HFF-Myc (cell line): ENCODE measurements at regions not wholly inside any gene's neighbourhood (a gene's known extent, or its start where the extent isn't known, plus 50 kb on each side); places are given as distances from the start of the nearest gene placed in this dataset.

Experiments
- DNase-seq: peaks from one replicate; pipeline ENCODE4 v3.0.0-alpha.2; 2011; ENCODE audit warnings: low read depth; ENCODE audit errors: extremely low read depth
- H3K4me3 ChIP-seq: replicated peaks from 2 replicates; pipeline ENCODE4 v1.5.1; 2011; ENCODE audit warnings: low read depth, mild to moderate bottlenecking, control low read depth, low read length
- TF ChIP-seq, protein P1 (sequence below): IDR thresholded peaks from 2 replicates; pipeline ENCODE4 v1.5.1; 2012; ENCODE audit warnings: mild to moderate bottlenecking, low read depth, low read length, control low read depth; ENCODE audit errors: missing control alignments

DNA sequence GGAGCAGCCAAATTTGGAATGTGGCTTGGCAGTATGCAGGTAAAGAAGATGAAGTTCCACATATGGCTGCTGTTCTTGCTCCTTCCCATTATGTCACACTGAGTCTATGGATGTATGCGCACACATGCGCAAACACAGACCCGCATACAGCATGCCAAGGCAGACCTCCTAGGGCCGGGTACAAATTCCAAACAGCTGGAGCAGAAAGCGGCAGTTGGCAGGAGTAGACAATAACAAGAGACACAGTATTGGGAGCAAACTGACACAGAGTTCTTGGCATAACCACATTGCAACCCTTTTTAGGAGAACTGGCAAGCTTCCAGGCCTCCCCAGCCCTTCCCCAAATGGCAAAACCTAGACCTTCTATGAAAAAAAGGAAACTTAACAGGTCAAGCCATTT is 268.9 kb downstream of the SP3 start:
- DNase-seq: no peak
- TF ChIP-seq, protein P1, sequence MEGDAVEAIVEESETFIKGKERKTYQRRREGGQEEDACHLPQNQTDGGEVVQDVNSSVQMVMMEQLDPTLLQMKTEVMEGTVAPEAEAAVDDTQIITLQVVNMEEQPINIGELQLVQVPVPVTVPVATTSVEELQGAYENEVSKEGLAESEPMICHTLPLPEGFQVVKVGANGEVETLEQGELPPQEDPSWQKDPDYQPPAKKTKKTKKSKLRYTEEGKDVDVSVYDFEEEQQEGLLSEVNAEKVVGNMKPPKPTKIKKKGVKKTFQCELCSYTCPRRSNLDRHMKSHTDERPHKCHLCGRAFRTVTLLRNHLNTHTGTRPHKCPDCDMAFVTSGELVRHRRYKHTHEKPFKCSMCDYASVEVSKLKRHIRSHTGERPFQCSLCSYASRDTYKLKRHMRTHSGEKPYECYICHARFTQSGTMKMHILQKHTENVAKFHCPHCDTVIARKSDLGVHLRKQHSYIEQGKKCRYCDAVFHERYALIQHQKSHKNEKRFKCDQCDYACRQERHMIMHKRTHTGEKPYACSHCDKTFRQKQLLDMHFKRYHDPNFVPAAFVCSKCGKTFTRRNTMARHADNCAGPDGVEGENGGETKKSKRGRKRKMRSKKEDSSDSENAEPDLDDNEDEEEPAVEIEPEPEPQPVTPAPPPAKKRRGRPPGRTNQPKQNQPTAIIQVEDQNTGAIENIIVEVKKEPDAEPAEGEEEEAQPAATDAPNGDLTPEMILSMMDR: no peak
- H3K4me3 ChIP-seq: no peak overlapping the region

DNA sequence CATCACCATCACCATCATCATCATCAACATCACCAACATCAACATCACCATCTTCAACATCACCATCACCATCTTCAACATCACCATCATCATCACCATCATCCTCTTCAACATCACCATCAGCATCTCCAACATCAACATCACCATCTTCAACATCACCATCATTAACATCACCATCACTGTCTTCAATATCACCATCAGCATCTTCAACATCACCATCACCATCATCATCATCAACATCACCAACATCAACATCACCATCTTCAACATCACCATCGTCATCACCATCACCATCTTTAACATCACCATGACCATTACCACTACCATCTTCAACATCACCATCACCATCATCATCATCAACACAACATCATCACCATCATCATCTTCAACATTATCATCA is 267.2 kb downstream of the SP3 start:
- H3K4me3 ChIP-seq: no peak overlapping the region
- DNase-seq: no peak
- TF ChIP-seq, protein P1: no peak

DNA sequence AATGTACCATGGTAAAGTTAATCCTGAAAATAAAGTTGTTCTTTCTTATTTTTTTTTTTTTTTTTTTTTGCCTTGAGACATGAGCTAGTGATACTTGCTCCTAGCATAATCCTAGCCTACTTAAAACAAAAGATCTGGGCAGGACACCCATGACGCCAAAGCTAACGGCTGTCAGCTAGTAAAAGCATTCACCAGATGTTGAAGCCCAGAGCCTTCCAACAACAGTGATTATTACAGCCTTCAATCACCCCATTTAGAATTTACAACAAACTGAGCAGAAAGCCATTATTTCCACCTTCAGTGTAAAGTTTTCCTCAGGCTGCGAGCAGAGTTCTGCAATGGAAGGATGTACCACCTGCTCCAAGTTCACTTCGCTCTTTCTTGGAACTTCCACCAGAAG is 259.5 kb downstream of the SP3 start:
- TF ChIP-seq, protein P1: no peak
- no peak for DNase-seq
- H3K4me3 ChIP-seq: no peak overlapping the region

DNA sequence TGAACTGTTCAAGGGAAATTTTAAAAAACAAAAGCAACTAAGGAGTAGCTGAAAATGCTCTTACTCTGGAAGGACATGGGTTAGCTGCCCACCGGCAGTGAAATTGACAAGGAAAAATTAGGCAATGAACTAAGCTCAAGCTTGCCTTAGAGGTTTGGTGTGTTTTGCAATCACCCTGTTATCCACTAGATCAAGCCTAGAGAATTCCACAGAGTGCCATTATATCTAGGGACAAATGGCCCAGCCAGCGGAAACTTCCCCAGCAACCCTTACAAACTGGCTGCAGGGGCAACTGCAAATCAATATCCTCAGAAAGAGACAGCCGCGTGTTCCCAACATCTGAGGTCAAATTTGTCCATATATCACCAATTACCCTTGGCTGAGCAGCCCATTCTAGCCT is 258.2 kb downstream of the SP3 start:
- DNase-seq: no peak
- TF ChIP-seq, protein P1: no peak
- H3K4me3 ChIP-seq: no peak overlapping the region

DNA sequence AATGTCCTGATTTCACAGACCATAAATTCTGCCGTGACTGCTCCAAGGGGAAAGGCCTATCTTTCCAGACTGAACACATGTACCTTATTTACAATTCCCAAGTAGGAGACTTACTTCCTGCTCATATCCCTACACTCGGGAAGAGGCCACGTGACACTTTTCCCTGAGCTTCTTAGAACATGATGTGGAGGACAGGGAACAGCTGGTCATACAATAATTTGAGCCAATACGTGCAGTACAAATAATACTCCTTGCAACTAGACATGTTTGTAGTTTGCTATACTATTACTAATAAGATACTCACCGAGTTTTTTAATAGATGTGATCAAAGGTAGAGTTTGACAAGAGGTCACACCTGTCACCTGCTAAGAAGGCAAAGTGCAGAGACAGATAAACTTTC is 256.4 kb downstream of the SP3 start:
- TF ChIP-seq, protein P1: no peak
- DNase-seq: no peak
- no peak overlapping the region for H3K4me3 ChIP-seq

DNA sequence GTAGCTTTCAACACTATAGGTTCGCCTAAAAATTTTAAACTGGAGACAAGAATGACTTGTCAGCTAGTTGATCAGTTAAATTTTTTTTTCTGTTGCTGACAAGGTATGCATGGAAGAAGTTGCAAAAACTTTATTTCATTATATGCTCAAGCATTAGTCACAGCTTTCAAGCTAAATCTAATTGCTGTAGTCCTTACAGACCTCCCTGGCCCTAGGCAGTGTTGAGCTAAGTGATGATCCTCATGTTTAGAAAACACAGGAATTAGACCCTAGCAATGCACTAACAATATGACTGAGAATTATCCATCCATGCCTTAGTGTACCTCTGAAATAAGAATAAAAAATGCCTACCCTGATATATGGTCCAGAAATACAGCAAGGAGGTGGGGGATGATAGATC is 253.4 kb downstream of the SP3 start:
- no peak overlapping the region for H3K4me3 ChIP-seq
- DNase-seq: no peak
- TF ChIP-seq, protein P1: no peak

DNA sequence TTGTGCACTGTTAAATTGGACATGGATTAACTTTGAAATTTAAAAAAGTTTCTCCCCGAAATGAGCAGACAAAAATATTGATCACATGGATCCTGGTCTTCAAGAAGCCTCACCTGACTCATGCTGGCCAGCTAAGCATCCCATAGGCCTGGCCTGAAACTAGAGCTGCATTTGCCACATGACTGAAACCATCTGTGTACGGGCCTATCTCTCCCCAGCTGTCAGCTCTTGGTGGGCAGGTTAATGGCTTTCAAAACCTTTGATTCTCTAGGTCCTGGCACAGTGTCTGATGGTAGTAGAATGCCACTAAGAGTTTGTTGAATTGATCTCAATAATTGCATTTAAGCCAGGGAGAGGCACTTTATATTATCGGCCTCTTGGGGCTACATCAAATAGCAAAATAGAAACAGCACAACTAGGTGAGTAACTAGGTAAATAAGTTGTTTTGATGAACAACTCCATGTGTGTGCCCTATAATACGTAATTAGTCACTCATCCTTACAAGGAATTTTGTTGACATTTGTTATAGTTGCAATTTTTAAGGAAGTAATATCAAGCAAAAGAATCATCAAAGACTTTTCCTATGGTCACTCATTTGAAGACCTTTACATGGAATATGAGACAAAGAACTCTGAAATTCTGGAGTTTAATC is 251.1 kb downstream of the SP3 start:
- TF ChIP-seq, protein P1: no peak
- DNase-seq: no peak
- no peak overlapping the region for H3K4me3 ChIP-seq
